GM04503 (cell line): ENCODE measurements at regions not wholly inside any gene's neighbourhood (a gene's known extent, or its start where the extent isn't known, plus 50 kb on each side); places are given as distances from the start of the nearest gene placed in this dataset.
A peak's percentile ranks its signal among the peaks of the same experiment; 100 is the strongest.
"Not testable (repeated sequence)": the region's sequence is repeated elsewhere in the genome, so short reads cannot be mapped to it uniquely, and the experiment has no call there.

Experiments
- DNase-seq: peaks from one replicate; pipeline ENCODE4 v3.0.0-alpha.2; 2012; ENCODE audit warnings: low read depth

DNA sequence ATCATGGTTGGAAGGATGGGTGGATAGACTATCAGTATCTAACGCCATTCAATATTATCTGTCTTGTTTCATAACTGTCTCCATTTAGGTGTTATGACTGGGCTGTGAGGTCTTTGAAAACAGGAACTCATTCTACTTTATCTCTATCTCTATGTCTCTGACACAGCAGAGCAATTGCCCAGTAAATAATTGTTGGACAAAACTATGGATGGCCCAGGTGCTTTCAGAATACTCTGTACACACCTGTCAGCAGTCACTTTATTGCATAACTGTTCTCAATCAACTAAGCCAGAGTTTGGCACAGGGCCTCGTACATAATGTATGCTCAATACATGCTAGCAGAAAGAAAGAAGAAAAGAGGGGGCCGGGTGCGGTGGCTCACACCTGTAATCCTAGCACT, 210.3 kb downstream of the OPA1 start:
- DNase-seq, result no peak

DNA sequence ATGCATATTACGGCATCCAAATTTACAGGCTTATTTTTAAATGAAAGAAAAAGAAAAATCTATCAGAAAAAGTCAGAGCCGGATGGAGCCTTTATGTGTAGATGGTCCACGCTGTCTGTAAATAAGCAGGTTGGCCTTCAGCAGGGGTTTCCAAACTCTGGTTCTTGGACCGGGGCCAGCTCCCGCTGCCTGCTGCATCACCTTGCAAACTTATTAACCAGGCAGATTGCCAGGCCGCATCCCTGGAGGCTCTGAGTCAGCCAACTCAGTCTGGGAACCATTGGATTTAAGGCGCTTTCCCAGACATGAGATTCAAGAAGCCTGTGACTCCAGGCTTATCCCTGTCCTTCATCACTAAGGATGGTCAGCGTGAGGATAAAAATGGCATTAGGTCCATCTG, 212.4 kb downstream of the OPA1 start:
- DNase-seq, result no peak

DNA sequence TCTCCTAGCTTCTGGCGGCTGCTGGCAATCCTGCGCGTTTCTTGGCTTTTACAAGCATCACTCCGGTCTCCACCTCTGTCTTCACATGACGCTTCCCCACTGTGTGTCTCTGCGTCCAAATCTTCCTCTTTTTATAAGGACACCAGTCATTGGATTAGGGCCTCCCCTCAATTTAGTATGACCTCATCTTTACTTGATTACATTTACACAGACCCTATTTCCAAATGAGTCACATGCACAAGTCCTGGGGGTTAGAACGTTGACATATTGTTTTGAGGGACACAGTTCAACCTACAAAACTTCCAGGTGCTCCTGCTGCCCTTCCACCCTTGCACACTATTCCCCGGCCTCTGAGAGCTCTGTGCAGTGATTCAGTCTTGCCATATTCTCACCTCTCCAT, 215.3 kb downstream of the OPA1 start:
- no peak for DNase-seq

DNA sequence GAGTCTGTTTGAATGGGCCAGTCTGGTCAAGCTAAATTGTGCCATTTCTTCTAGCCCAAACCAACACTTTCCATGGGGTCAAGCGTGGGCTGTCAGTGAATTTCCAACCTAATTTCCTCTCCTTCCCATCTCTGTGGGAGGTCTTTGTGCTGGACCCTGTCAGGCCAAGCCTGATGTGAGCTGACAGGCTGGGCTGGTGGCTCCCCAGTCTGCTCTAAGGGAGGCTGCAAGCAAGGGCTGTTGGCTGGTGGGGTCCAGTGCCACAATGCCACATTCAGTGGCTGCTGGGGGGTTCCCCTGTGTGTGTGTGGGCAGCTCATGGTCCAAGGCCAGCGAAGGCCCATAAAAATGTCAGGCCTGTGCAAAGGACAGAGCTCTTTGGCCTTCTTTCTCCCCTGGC, 216.1 kb downstream of the OPA1 start:
- no peak for DNase-seq

DNA sequence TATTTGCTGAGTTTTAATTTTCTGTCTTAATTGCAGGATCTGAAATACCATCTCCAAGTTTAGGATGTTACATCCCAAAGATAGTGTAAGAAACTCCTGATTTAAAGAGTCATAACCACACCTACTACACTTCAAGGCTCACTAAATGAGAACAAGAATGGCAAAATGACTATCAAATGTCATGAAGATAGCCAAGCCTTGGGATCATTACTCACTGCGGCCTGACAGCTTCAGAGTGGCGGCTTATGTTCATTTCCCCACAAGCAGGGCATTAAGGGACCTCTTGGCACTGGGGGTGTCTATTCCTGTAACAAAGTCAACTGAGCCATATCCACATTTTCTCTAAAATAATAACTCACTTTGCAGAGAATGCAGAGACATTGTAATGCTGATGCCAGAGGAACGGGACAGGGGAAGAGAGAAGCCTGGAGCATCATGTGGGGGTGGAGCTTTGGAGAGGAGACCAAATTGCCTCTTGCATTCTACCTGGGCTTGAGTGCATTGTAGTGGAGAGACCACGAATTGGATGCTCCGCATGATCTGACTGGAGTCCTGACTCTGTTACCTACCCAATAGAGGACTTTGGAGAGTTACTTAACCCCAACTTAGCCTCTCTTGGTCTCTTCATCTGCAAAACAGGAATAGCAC, 219.2 kb downstream of the OPA1 start:
- DNase-seq, result no peak

DNA sequence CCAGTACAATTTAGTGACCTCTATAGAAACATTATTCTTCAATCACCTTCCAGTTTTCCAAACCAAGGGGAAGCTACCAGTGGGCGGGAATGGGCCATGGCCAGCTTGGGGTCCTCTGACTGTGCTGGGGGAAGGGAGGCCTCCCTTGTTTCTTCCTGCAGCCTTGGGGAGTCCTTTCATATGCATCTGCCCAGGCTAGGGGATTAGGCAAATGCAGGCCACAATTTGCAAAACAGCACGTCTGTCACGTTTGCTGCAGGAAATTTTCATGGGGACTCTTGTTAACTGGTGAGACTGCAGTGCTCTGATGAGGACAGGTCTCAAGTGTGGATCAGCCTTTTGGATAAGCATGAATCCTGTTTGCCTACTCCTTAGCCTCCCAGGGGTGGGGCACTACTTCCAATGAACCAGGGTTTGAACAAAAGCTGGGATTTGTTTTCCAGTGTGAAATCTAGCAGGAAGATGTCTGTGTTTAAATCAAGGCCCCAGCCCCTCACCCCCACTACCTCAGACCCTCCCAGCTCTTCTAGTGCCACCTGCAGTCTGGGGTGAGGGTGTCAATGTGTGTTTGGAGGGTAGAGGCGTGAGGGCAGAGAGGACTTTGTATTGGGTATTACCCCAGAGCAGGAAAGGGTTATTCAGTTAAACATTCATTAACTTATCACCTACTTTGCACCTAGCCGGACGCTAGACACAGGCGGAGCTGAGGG, 219.9 kb downstream of the OPA1 start:
- no peak for DNase-seq

DNA sequence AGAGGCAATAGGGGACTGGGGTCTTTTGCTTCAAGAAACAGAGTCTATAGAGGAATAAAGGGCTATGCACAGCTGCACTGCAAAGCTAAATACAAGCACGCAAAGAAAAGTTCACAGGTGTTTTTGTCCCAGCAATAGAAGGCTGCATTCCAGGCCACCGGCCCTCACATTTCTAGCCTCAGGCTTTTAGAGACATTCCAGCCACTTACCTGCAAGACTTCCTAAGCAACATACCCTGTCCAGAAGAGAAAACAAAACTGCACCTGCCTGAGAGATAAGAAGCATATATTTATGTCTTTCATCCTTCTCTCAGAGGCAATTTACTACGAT, 220.5 kb downstream of the OPA1 start:
- no peak for DNase-seq

DNA sequence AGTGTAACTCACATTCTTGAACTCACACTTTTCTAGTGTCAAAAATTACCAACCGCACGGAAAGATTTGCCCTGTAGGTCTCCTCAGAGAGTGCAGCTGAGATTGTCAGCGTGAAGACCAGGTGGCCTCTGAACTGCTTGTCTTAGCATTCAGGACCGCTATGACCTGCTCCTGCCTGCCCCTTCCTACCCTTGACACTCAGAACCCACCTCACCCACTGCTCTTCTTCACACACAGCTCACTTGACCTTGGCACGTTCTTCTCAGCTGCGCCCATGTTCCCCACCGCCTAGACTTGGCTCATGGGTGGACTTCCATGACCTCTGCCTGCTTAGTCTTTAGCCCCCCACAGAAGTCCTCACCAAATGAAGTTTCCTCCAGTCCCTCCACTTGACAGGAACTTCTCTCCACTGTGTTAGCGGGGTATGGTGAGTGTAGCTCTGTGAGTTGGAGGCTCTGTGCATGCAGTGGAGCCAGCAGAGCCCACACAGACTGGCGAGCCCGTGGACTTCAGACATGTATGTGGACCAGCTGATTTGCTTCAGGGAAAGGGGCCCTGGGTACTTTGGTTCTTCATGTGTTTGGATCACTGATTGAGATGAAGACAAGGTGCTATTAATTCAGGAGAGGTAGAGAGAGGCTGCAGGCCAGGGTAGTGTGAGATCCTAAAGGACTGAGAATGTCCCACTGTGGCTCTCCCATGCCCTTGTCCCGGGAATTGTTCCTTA, 221.3 kb downstream of the OPA1 start:
- no peak for DNase-seq

DNA sequence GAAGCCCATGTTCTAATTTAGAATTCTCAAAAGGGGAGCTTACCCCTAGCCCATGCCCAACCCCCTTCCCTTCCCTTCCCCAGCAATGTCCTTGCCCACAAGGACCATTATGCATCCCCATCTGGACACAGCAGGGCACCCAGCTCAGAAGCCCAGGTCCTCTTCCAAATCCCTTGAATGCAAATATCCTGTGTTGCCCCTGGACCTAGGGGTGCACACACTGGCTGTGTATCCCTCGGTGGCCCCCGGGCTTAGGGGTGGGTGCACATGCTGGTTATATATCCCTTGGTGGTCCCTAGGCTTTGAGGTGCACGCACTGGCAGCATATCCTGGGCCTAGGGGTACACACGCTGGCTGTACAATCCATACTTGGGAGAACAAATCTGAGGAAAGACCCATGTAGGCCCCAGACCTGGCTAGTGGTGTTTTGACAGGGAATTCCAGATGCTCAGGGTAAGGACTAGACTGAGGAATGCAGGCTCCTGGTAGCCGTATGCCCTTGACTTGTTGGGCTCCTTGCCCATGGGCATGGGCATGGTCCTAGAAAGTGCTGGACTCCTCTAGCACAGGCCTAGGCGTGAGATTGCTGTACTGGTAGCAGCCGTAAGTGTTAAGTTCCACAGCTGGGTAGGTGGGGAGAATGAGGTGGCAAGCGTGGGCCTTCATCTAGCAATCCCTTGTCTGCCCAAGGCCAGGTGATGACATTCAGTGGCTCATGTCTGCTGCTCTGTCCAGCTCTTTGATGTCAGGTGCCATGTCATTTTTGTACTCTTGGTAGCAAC, 222.4 kb downstream of the OPA1 start:
- DNase-seq, result no peak

DNA sequence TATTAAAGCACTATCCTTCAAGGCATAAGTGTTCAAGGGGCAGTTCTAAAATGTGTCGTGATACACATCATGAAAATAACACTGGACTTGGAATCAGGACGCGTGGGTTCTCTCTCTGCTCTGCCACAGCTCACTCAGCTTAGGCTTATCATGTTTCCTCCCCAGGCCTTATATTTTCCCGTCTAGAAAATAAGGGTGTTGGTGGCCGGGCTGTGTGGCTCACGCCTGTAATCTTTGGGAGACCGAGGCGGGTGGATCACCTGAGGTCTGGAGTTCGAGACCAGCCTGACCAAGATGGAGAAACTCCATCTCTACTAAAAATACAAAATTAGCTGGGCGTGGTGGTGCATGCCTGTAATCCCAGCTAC, 223.0 kb downstream of the OPA1 start:
- no peak for DNase-seq

DNA sequence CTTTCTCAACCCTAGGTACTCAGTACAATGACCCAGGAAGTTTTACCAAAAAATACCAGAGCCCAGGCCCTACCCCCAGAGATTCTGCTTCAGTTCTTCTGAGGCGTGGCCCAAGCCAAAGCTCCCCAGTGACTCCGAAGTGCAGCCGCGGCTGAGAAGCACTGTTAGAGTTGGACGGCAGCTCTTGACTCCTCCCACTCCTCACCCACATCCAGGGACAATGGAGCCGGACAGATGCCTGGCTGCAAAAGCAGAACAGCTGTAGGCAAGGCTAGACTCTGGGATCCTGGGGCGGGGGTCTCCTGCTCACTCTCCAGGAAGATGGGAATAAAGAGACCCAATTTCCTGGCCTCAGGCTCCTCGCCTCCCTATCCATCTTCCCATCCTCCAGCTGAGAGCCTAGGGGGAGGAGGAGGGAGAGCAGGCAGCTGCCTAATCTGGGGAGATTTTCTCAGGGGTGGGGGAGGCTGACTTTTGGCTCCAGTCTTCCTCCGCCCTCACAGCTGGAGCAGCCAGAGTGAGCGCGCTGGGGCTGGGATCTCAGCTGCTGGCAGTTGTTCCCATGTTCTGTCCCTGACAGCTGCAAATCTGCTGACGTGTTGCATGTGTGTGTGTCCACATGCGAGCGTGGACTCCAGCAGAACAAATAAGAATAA, 223.8 kb downstream of the OPA1 start:
- DNase-seq, result no peak

DNA sequence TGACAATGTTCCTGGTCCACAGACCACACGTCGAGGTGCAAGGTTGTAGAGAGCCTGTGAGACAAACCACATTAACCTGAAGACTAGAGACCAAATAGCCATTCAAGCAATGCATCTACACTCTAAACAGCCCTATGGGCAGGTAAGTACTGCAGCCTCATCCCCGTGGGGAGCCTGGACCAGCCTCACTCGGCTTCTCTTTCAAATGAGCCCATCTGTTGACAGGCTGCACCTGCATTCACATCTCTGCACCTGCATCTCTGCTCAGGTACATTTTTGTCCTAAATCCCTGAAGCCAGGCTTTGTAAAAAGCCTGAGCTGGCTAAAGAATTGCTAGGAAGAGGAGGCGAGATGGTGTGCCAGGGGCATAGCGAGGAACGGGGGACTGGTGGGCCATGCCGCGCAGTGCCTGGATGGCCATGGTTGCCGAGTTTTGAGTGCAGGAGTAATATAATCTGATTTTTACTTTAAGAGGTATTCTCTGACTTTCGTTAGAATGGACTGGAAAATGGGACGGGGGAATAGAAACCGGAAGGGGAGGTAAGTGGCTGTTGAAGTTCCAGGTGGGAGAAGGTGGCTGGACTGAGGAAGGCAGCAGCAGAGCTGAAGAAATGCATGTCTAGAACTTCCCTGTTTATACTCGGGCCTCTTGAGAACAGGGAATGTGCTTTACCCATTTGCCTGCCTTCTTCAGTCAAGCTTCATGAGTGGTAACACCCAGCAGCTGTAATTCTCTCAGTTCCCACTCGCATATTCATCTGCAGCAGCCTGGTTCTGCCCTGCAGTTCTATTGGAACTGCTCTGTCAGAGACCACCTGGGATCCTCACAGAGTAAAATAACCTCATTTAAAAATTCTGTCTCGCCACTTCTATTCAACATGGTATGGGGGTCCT, 226.4 kb downstream of the OPA1 start:
- DNase-seq, result no peak

DNA sequence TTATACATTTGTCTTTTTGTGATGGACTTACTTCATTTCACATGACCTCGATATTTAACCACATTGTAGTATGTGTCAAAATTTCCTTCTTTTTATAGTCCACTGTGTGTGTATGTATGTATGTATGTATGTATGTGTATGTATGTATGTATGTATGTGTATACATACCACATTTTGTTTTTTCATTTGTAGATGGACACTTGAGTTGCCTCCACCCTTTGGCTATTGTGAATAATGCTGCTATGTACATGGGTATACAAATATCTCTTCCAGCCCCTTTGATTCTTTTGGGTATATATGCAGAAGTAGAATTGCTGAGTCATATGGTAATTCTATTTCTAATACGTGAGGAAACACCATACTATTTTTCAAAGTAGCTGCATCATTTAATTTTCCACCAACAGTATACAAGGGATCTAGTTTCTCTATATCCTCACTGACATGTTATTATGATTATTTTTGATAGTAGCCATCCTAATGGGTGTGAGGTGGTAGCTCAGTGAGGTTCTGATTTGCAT, 228.2 kb downstream of the OPA1 start:
- DNase-seq, result no peak

DNA sequence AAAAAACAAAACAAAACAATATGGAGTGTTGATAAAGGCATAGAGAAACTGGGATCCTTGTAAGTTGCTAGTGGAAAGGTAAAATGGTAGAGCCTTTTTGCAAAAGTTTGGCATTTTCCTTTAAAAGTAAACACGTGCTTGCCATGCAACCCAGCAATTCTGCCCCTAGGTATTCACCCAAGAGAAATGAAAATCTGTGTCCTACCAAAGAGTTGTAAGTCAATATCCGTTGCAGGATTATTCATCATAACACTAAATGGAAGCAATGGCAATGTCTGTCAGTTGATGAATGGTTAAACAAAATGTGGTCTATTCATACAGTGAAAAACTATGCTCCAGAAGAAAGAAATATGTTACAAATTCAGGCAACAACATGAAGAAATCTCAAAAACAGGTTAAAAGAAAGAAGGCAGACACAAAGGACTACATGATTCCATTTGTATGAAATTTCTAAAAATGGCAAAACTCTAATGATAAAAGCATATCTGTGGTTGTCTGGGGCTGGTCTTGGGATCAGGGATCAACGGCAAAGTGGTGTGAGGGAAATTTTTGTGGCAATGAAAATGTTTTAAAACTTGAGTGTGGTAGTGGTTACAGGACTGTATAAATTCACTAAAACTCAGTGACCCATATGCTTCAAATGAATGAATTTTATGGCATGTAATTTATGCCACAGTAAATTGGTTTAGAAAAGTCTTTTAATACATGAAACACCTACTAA, 229.6 kb downstream of the OPA1 start:
- no peak for DNase-seq

DNA sequence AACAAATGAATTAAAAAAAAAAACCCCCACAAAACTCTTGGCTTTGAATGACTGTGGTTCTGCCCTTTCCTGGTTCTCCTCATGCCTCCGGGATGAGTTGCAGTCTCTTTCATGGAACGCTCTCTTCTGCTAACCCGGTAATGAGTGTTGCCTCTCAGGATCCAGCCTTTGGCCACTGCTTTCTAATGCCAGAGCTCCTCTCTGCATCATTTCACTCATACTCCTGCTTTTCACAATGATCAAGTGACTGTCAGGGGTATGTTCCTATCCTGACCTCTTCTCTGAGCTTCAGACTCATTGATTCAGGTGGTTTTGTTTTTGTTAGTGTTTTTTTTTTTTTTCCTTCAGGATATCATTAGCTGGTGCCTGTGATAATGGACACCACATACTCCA, 230.2 kb downstream of the OPA1 start:
- DNase-seq, result not testable (repeated sequence)

DNA sequence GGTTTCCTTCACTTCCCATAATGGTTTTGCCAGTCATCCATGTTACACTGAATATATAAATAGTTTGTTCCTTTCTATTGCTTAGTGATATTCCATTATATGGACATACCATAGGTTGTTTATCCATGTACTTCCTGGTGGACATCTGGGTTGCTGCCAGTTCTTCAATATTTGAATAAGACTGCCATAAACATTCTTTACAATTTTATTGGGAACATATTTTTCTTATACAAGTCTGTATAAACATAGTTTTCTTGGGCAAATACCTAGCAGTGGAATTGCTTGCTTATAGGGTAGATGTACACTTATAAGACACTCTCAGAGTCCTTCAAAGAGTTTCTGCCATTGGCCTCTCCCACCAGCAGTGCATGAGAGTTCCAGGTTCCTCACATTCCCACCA, 231.4 kb downstream of the OPA1 start:
- DNase-seq, result no peak

DNA sequence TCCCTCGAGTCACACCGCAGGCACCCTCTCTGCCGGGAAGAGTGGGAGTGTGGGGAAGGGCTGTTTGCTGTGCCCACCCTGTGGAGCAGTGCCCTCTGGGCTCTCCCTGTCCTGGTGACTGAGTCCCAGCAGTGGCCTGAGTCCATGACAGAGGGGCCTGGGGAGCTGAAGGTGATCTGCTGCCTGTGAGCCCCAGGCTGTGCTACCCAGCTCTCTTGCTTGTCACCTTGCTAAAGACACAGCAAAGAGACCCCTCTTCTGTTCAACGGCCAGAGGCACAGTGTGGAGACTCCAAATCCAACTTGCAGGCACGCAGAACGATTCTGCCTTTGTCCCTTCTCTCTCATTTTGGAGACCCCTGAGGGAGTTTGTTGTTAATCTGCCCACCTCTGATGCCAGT, 232.6 kb downstream of the OPA1 start:
- DNase-seq, result no peak

DNA sequence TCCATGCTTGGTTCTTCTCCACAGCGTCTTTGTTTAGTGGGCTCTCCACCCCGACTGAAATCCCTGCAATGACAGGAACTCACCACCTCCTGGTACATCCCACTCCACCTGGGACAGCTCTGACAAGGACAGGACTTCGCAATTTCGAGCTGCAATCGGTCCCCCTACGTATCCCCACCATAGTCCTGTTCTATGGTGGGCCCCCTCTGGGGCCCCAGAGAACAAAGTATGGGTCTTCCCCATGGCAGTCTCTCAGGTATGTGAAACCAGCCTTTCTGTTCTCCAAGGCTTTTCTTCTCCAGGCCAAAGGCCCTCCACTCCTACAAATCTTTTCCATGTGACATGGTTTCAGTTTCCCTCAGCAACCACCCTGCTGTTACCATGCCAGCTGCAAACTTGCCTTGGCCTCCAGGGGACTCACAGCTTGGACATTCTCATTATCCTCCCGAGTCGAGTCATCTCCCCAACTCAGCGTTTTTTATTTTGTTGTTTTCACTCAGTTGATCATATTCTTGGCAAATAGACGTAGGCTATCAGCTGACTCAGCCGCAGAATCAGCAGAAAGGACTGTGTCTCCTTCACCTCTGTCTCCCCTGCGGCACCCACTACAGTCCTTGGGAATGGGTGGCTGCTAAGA, 233.3 kb downstream of the OPA1 start:
- DNase-seq, result peak; percentile 35

DNA sequence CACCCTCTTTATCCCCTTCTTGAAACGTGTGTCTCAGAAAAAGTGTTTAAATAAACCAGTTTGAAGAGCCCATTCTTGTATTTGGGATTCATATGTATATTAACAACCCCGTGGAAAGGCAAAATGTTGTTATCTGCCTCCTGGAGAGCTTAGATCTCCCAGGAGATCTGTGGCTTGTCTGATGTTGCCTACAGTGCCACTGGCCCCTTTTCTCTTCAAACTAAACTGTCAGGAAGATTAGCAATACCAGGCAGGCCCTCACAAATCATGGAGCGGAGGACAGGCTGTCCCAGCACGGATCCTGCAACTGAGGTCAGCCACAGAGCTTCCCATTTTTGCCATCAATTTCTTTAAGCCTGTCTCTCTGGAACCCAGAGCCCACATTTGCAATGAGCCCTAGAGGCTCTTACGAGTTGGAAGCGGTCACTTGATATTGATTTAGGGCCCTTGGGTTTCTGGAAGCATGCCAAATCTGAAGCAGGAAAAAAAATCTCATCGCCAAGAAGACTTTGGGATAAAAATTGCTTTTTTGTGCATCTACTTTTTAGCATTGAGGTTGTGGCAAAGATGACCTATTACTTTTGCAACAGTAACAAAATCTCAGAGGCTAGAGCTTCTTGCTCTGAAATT, 234.1 kb downstream of the OPA1 start:
- DNase-seq, result no peak
